ENCODE measurements at regions not wholly inside any gene's neighbourhood (a gene's known extent, or its start where the extent isn't known, plus 50 kb on each side); places are given as distances from the start of the nearest gene placed in this dataset.
"Not testable (repeated sequence)": the region's sequence is repeated elsewhere in the genome, so short reads cannot be mapped to it uniquely, and the experiment has no call there.

GRCh38 chrX:3550871-3551270 is 162.6 kb downstream of the PRKX start:
- no peak for DNase-seq (ENCODE audit: low read depth in 2 of 2)

GRCh38 chrX:3550160-3550751 is 163.2 kb downstream of the PRKX start:
- DNase-seq (ENCODE audit: low read depth in 2 of 2) = no peak

GRCh38 chrX:3549411-3549911 is 164.0 kb downstream of the PRKX start:
- DNase-seq (ENCODE audit: low read depth in 2 of 2) = no peak

- DNase-seq (ENCODE audit: low read depth in 2 of 2) = peak; percentile 78 to 79
Observed at GRCh38 chrX:3548765-3549391, 164.6 kb downstream of the PRKX start.

- DNase-seq (ENCODE audit: low read depth in 2 of 2) = no peak
Observed at GRCh38 chrX:3545901-3546300, 167.5 kb downstream of the PRKX start.

- no peak for DNase-seq (ENCODE audit: low read depth in 2 of 2)
Observed at GRCh38 chrX:3541336-3541735, 172.1 kb downstream of the PRKX start.

GRCh38 chrX:3540105-3540504 is 173.3 kb downstream of the PRKX start:
- DNase-seq (ENCODE audit: low read depth in 2 of 2) = no peak

- no peak for DNase-seq (ENCODE audit: low read depth in 2 of 2)
Observed at GRCh38 chrX:3532581-3533085, 180.8 kb downstream of the PRKX start.

GRCh38 chrX:3531435-3531834 is 182.0 kb downstream of the PRKX start:
- DNase-seq (ENCODE audit: low read depth in 2 of 2) = not testable (repeated sequence)

- no peak for DNase-seq (ENCODE audit: low read depth in 2 of 2)
Observed at GRCh38 chrX:3529466-3530010, 183.1 kb upstream of the MXRA5 start.

GRCh38 chrX:3527811-3528210 is 181.4 kb upstream of the MXRA5 start:
- DNase-seq (ENCODE audit: low read depth in 2 of 2) = no peak

GRCh38 chrX:3527166-3527565 is 180.7 kb upstream of the MXRA5 start:
- DNase-seq (ENCODE audit: low read depth in 2 of 2) = no peak

- no peak for DNase-seq (ENCODE audit: low read depth in 2 of 2)
Observed at GRCh38 chrX:3526731-3527130, 180.3 kb upstream of the MXRA5 start.

- DNase-seq (ENCODE audit: low read depth in 2 of 2) = peak in 1 of 2 experiments; percentile 70
Observed at GRCh38 chrX:3526071-3526470, 179.6 kb upstream of the MXRA5 start.

- DNase-seq (ENCODE audit: low read depth in 2 of 2) = peak; percentile 88 to 89
Observed at GRCh38 chrX:3522101-3522650, 175.7 kb upstream of the MXRA5 start.

- peak in 1 of 2 experiments; percentile 50 for DNase-seq (ENCODE audit: low read depth in 2 of 2)
Observed at GRCh38 chrX:3521396-3521795, 174.9 kb upstream of the MXRA5 start.

GRCh38 chrX:3520982-3521381 is 174.5 kb upstream of the MXRA5 start:
- DNase-seq (ENCODE audit: low read depth in 2 of 2) = no peak

- no peak for DNase-seq (ENCODE audit: low read depth in 2 of 2)
Observed at GRCh38 chrX:3520458-3520857, 174.0 kb upstream of the MXRA5 start.

- DNase-seq (ENCODE audit: low read depth in 2 of 2) = not testable (repeated sequence)
Observed at GRCh38 chrX:3519384-3519783, 172.9 kb upstream of the MXRA5 start.

GRCh38 chrX:3518870-3519269 is 172.4 kb upstream of the MXRA5 start:
- DNase-seq (ENCODE audit: low read depth in 2 of 2) = peak; percentile 79 to 81

GRCh38 chrX:3516051-3516541 is 169.6 kb upstream of the MXRA5 start:
- DNase-seq (ENCODE audit: low read depth in 2 of 2) = peak; percentile 61 to 63

GRCh38 chrX:3514996-3515395 is 168.5 kb upstream of the MXRA5 start:
- DNase-seq (ENCODE audit: low read depth in 2 of 2) = peak; percentile 56 to 57

- DNase-seq (ENCODE audit: low read depth in 2 of 2) = not testable (repeated sequence)
Observed at GRCh38 chrX:3512150-3512549, 165.7 kb upstream of the MXRA5 start.

Measured in fibroblast of skin of left quadriceps (primary cell).